IPS DF 6.9 (cell line): ENCODE measurements at regions not wholly inside any gene's neighbourhood (a gene's known extent, or its start where the extent isn't known, plus 50 kb on each side); places are given as distances from the start of the nearest gene placed in this dataset.

Source experiments
- DNase-seq: peaks from one replicate; pipeline ENCODE4 v3.0.0-alpha.2; 2013; ENCODE audit warnings: low read depth, low spot score
- H3K27ac ChIP-seq: one replicate; pipeline ENCODE4 v1.5.1; 2013; ENCODE audit warnings: low read length, control low read depth
- H3K27me3 ChIP-seq: 2 replicates; pipeline ENCODE4 v1.6.1; 2013; ENCODE audit warnings: mild to moderate bottlenecking, low read length; ENCODE audit not compliant: control insufficient read depth, insufficient read depth
- H3K36me3 ChIP-seq: 2 replicates; pipeline ENCODE4 v1.6.1; 2013; ENCODE audit warnings: low read length; ENCODE audit not compliant: control insufficient read depth, insufficient read depth
- H3K4me1 ChIP-seq: 2 replicates; pipeline ENCODE4 v1.6.1; 2013; ENCODE audit warnings: low read length; ENCODE audit not compliant: control insufficient read depth, insufficient read depth
- H3K4me3 ChIP-seq: 2 replicates; pipeline ENCODE4 v1.5.1; 2013; ENCODE audit warnings: mild to moderate bottlenecking, low read length
- H3K9me3 ChIP-seq: 2 replicates; pipeline ENCODE4 v1.6.1; 2013; ENCODE audit warnings: low read length, inconsistent platforms; ENCODE audit not compliant: control insufficient read depth, insufficient read depth
- WGBS: extraction: QIAGEN DNeasy Blood & Tissue Kit; methylation state at CpG from one replicate; pipeline ENCODE4 v1.1.7; 2013; ENCODE audit warnings: mixed read lengths, missing lambda C conversion rate; ENCODE audit not compliant: insufficient read length, insufficient coverage; 5-methylcytosine and 5-hydroxymethylcytosine counted together

DNA sequence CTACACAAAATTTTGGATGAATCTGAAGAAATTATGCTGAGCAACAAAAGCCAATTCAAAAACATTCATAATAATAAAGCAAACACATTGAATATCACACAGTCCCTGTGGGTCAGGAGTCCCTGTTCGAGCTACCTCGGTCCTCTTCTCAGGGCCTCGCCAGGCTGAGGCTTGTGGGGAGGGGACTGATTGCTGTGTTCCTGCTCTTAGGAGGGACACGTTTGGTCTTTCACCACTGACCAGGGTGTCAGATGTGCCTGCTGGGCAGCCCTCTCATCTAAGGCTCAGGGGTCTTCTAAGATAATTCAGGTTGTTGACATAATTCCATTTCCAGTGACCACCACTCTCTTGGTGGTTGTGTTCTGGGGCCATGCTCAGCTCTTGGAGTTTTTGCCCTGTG, 233.8 kb upstream of the PPP2R2D start:
- no CpG with 5 or more reads among the region's 4 CpGs for WGBS
- no peak overlapping the region for H3K27ac ChIP-seq
- no peaks in the 10 kb centered on the region for H3K36me3 ChIP-seq
- H3K4me1 ChIP-seq = no peaks in the 10 kb centered on the region
- DNase-seq = no peak
- no peak overlapping the region for H3K4me3 ChIP-seq
- H3K27me3 ChIP-seq = no peaks in the 10 kb centered on the region
- peaks cover 3% of the 10 kb centered on the region; the same call in 1 of the 2 replicates for H3K9me3 ChIP-seq

DNA sequence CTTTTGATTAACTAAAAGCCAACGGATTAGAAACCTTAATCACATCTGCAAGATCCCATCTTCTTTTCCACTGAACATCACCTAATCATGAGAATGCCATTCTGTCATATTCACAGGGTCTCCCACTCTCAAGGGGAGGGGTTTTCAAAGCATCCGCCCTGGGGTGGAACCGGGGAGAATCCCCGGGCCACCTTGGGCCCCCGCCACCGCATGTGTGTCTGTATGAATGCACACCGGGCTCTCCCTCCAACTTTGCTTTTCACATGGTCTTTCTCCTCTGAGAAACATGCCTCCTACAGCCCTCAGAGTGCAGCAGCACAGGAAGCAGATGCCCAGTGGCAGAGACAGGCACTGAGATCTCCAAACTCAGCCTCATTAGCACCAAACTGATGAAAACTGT, 233.2 kb upstream of the PPP2R2D start:
- no peak overlapping the region for H3K27ac ChIP-seq
- no peaks in the 10 kb centered on the region for H3K36me3 ChIP-seq
- no peak for DNase-seq
- H3K4me1 ChIP-seq = no peaks in the 10 kb centered on the region
- no peak overlapping the region for H3K4me3 ChIP-seq
- no CpG with 5 or more reads among the region's 7 CpGs for WGBS
- peaks cover 3% of the 10 kb centered on the region; the same call in 1 of the 2 replicates for H3K9me3 ChIP-seq
- no peaks in the 10 kb centered on the region for H3K27me3 ChIP-seq

- H3K4me1 ChIP-seq = no peaks in the 10 kb centered on the region
- no peak overlapping the region for H3K27ac ChIP-seq
- peaks cover 3% of the 10 kb centered on the region; the same call in 1 of the 2 replicates for H3K9me3 ChIP-seq
- no peak for DNase-seq
- H3K4me3 ChIP-seq = no peak overlapping the region
- no peaks in the 10 kb centered on the region for H3K36me3 ChIP-seq
- no CpG with 5 or more reads among the region's 7 CpGs for WGBS
- no peaks in the 10 kb centered on the region for H3K27me3 ChIP-seq
Observed at GRCh38 chr10:131668903-131669302, 231.9 kb upstream of the PPP2R2D start.

DNA sequence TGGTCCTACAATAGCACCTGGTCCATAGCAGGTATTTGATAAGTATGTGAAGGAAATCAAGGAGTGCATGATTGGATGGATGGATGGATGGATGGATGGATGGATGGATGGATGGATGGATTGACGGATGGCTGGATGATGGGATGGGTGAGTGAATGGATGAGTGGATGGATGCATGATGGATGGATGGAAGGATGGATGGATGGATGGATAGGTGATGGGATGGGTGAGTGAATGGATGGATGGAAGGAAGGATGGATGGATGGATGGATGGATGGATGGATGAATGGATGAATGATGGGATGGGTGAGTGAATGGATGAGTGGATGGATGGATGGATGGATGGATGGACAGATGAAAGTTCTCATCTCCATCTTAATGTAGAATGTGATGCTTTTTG, 231.0 kb upstream of the PPP2R2D start:
- H3K27ac ChIP-seq = no peak overlapping the region
- WGBS = no CpG with 5 or more reads among the region's 1 CpG
- H3K4me1 ChIP-seq = no peaks in the 10 kb centered on the region
- H3K36me3 ChIP-seq = no peaks in the 10 kb centered on the region
- peaks cover 3% of the 10 kb centered on the region; the same call in 1 of the 2 replicates for H3K9me3 ChIP-seq
- H3K4me3 ChIP-seq = no peak overlapping the region
- no peaks in the 10 kb centered on the region for H3K27me3 ChIP-seq
- no peak for DNase-seq

DNA sequence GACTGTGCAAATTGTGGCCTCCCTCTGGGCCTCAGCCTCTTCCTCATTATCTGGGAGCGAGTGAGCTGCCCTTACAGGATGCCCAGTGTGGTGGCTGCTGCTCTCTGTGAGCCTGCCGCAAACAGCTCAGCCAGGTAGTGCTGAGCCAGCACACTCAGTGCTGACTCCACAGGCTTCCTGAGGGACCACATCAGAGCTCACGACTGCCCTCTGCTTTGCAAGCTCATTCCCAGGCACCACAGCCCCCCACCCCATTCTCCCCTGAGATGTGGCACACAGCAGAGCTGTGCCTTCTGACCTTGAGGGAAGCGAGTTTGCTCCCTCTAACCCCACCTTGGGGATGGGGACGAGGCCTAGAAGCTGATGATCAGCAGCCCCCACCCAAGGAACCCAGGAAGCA, 230.5 kb upstream of the PPP2R2D start:
- Histone ChIP-seq H3K9me3 (peaks cover 3% of the 10 kb centered on the region; the same call in 1 of the 2 replicates), H3K36me3 (no peaks in the 10 kb centered on the region), H3K27me3 (no peaks in the 10 kb centered on the region), H3K4me1 (no peaks in the 10 kb centered on the region), H3K27ac (no peak overlapping the region), H3K4me3 (no peak overlapping the region)
- WGBS = no CpG with 5 or more reads among the region's 5 CpGs
- no peak for DNase-seq

DNA sequence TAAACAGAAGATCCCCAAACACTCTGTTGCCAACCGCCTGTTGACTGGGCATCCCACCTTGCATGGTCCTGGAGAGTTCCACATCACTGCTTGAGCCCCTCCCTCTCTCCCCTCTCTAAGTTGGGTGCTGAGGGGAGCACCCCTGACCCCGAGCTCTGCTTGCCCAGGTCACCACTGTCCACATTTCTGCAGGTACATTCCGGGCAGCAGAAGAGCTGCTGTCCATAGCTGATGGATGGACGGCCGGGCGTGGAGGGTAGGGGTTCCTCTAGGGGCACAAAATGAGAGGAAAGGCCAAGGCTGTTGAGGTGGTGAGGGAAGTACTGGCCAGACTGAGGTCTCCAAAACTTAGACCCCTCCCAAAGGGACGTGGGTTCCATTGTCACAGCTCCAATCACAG, 227.4 kb upstream of the PPP2R2D start:
- Histone ChIP-seq H3K9me3 (peaks cover 3% of the 10 kb centered on the region; the same call in 1 of the 2 replicates), H3K4me1 (peaks cover 2% of the 10 kb centered on the region; the same call in 1 of the 2 replicates), H3K27me3 (no peaks in the 10 kb centered on the region), H3K27ac (no peak overlapping the region), H3K36me3 (no peaks in the 10 kb centered on the region), H3K4me3 (no peak overlapping the region)
- no CpG with 5 or more reads among the region's 7 CpGs for WGBS
- no peak for DNase-seq

DNA sequence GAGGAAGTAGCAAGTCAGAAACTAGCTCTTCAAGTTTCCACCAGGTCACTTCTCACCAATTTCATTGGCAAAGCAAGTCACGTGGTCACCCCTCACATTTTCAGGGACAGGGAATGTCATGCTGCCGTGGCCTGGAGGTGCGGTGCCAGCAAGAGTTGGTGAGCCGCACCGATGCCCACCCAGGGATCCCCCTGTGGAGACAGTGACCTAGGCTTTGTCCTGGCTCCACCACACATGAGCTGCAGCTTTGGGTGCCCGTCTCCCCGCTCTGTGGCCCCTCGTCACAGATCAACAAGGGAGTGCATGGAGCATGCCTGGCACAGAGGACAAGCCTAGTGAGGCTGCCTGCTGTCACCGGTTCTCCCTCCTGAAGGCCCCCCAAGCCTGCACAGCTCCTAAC, 226.7 kb upstream of the PPP2R2D start:
- peaks cover 3% of the 10 kb centered on the region; the same call in 1 of the 2 replicates for H3K9me3 ChIP-seq
- H3K4me1 ChIP-seq = peaks cover 2% of the 10 kb centered on the region; the same call in 1 of the 2 replicates
- no peaks in the 10 kb centered on the region for H3K36me3 ChIP-seq
- no peak for DNase-seq
- no peak overlapping the region for H3K27ac ChIP-seq
- WGBS = no CpG with 5 or more reads among the region's 9 CpGs
- no peak overlapping the region for H3K4me3 ChIP-seq
- no peaks in the 10 kb centered on the region for H3K27me3 ChIP-seq

DNA sequence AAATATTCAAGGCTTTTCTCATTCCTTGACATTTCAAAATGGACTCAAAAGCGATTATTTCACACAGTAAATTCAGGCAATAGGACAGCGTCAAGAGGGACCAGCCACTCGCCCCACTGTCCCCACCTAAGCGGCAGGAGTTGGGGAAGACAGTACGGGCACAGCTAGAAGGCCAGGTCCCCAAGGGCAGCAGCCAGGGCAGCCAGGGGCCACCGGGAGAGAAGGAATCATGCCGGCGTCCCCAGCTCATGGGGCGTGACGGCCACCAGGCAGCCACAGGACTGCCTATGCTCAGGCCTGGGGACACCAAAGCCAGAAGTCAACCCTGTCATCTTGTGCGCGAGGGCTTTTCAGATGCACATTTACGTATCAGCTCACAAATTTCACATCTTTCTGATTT, 225.7 kb upstream of the PPP2R2D start:
- Histone ChIP-seq H3K4me3 (no peak overlapping the region), H3K27ac (no peak overlapping the region), H3K36me3 (no peaks in the 10 kb centered on the region), H3K4me1 (peaks cover 2% of the 10 kb centered on the region; the same call in 1 of the 2 replicates), H3K9me3 (peaks cover 1% of the 10 kb centered on the region), H3K27me3 (no peaks in the 10 kb centered on the region)
- WGBS = no CpG with 5 or more reads among the region's 13 CpGs
- DNase-seq = no peak

DNA sequence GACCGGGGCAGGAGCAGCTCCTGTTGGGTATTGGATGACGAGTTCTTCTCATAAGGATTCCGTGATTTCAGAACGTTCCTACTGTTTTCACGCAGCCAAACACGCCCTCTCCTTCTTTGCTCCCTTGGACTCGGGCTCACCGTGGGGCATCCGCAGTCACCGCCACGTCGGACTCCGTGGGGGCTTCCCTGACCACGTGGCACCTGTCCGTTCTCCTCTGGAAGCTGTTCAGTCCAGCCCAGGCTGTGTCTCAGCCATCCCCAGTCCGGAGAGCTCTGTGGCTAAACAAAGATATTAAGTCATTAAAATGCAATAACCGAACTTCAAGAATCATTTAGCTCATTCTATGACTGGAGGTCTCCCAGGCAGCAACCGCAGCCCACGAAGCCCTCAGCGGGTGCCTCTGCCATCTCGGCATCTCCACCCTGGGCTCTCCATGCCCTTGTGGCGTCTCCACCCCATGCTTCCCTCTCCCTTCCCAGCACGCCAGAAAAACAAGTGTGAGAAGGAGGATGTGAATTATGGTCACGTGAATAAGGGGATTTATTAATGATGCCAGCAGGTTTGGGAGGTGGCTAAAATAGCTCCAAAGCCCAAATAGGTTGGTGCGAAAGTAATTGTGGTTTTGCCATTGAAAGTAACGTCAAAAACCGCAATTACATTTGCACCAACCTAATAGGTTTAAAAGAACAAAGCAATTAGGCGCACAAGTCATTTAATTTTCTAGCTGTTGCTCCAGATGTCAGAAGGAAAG, 224.6 kb upstream of the PPP2R2D start:
- Histone ChIP-seq H3K4me1 (peaks cover 2% of the 10 kb centered on the region; the same call in 1 of the 2 replicates), H3K27ac (no peak overlapping the region), H3K9me3 (peaks cover 3% of the 10 kb centered on the region), H3K4me3 (no peak overlapping the region), H3K27me3 (no peaks in the 10 kb centered on the region), H3K36me3 (no peaks in the 10 kb centered on the region)
- WGBS = no CpG with 5 or more reads among the region's 28 CpGs
- no peak for DNase-seq

GRCh38 chr10:131676800-131677421, 223.9 kb upstream of the PPP2R2D start:
- no peak for DNase-seq
- H3K27ac ChIP-seq = no peak overlapping the region
- WGBS = no CpG with 5 or more reads among the region's 19 CpGs
- no peaks in the 10 kb centered on the region for H3K36me3 ChIP-seq
- H3K9me3 ChIP-seq = peaks cover 3% of the 10 kb centered on the region
- no peaks in the 10 kb centered on the region for H3K27me3 ChIP-seq
- H3K4me3 ChIP-seq = no peak overlapping the region
- H3K4me1 ChIP-seq = peaks cover 2% of the 10 kb centered on the region; the same call in 1 of the 2 replicates
